ENCODE measurements at regions not wholly inside any gene's neighbourhood (a gene's known extent, or its start where the extent isn't known, plus 50 kb on each side); places are given as distances from the start of the nearest gene placed in this dataset.

GRCh38 chr1:78759881-78760280 lies 110.2 kb downstream of the IFI44 start:
- TF ChIP-seq, protein P1, sequence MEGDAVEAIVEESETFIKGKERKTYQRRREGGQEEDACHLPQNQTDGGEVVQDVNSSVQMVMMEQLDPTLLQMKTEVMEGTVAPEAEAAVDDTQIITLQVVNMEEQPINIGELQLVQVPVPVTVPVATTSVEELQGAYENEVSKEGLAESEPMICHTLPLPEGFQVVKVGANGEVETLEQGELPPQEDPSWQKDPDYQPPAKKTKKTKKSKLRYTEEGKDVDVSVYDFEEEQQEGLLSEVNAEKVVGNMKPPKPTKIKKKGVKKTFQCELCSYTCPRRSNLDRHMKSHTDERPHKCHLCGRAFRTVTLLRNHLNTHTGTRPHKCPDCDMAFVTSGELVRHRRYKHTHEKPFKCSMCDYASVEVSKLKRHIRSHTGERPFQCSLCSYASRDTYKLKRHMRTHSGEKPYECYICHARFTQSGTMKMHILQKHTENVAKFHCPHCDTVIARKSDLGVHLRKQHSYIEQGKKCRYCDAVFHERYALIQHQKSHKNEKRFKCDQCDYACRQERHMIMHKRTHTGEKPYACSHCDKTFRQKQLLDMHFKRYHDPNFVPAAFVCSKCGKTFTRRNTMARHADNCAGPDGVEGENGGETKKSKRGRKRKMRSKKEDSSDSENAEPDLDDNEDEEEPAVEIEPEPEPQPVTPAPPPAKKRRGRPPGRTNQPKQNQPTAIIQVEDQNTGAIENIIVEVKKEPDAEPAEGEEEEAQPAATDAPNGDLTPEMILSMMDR (IDR thresholded peaks at IDR 0.05; ENCODE audit: poor library complexity) = no peak
- no peak for TF ChIP-seq EZH2 (IDR thresholded peaks at IDR 0.05; ENCODE audit: borderline replicate concordance)

Data from hepatocyte (in vitro differentiated cells).